EL (cell line): ENCODE measurements at regions not wholly inside any gene's neighbourhood (a gene's known extent, or its start where the extent isn't known, plus 50 kb on each side); places are given as distances from the start of the nearest gene placed in this dataset.

Source experiments
- DNase-seq: peaks from one replicate; pipeline ENCODE4 v3.0.0-alpha.2; 2016

DNA sequence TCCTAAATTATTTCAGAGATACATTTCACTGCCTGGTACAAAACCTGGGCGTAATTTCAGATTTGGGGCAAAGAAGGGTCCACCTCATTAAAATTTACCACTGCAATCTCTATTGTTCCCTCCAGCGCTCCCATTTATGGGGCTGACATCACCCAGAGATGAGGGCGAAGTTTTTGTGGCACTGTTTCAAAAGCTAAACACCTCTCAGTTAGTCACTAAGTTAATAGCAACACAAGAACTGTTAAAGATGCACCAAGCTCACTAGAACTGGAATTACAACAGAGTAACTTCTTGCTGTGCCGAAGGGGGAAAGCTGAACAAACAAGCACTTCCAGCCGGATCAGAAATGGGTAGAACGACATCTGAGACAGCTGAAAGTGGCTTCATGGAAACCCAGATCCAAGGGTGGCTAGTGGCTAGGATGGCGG is 179.4 kb downstream of the GATA3 start:
- DNase-seq: no peak

DNA sequence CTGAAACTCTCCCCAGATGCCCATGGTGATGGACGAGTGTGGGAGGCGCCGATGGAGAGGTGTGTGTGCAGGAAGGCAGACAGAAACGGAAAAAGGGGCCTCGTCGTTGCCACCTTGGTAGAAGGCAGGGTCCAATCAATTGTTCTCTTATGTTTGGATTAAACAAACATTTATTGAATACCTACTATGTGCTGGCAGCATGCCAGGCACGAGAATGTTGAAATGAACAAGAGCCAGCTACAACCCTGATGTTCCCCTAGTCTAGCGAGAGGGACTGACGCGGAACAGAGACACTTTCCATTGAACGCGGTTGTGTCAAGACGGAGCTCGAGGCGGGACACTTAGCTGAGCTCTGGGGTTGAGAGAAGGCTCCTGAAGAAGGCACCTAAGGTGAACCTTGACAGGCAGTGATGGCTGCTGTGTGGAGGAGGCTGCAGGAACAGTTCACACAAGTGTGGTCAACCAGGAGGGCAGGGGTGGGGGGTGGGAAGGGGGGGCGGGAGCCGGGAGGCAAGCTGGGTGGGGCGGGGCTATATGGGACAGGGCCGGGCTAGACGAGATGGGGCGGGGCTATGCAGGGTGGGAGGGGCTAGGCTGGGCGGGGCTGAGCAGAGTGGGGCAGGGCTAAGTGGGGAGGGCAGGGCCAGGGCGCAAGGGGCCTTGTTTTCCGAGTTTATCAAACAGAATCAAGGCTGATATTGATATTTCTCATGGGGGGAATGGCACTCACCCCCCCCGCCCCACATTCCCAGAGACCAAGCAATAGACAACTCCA is 181.0 kb downstream of the GATA3 start:
- DNase-seq: no peak

DNA sequence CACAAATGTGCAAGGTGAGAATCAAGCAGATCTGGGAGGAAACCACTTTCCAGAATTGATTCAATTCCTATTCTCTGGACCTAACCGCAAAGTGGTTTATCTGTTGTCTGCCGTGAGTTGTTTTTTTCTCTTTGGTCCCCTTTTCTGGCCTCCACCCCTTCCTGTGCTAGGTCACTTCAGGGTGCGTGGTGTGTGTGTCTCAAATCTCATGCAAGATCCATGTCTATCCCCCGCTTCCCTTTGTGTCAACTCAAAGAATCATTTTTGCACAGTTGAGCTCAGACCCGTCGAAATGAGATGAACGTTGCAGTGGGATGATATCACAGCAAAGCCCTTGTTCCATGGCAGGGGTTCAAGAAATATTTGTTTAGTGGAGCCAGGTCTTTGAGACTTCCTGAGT is 184.5 kb downstream of the GATA3 start:
- no peak for DNase-seq

DNA sequence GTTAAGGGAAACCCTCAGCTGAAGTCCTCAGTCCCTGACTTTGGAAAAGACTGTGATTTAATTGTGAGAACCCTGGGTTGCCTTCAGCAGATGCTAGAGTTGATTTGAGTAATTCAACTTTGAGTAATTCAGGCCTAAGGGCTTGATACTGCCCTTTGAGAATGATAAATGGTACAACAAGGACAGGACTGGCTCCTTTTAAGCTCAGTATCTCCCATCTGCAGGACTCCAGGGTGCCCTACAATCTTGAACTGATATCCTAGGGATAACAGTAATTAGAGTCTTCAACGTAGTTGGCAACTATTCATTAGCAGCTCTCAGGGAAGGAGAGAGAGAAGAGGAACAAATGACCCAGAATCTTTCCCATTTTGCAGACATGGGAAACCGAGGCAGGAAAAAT is 186.4 kb downstream of the GATA3 start:
- DNase-seq: no peak

DNA sequence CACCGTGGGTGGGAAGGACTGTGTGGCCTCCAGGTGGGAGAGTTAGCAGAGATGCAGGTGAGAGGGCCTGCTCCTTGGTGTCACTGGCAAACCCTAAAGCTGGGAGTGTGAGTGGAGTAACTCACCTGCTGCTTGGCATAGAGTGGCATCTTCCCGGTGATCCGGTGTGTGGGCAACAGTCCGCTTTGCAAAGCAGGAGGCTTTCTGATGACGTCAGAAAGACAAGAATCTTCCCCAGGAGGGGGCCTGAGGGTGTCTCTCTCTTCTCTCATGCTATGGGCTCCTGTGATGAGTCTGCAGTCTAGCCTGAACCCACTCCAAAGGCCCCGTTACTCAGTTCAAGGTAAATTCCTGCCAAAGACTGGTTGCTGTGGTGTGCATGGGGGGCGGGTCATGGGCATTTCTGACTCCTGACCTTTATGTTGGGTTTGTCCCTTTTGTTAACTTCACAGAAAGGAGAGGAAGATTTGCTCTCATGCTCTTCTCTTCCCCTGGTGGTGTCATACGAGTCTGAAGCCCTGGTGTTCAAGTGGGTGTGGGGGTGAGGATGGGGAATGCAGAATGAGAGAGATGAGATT is 187.9 kb downstream of the GATA3 start:
- no peak for DNase-seq

DNA sequence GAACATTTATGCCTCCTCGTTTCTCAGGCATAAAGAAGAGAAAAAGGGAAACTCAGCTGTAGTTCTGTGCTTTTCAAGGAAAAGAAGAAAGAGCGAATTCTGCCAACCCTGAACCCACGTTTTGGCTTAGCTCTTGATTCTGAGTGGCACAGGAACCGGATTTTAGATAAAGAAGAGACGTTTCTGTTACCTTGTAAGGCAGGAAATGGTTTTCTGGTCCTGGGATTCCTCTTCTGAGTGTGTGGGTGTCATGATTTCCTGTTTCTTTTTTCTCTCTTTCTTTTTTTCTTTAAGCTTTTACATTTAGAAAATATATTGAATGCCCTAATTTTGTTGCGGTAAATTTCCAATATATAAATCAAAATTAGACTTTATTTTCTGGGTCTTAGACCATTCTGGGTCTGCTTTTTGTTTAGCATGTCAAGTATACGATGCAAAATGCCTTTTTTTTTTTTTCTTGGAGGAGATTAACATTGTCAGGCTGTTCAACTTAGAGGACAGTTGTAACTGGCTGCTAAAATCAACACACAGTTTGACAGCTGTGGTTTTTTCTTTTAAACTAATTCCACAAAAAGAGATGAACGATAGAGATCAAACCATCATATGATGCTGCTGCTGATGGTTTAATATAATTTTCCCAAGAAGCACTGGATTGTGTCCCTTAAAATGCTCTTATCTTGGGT is 190.8 kb downstream of the GATA3 start:
- DNase-seq: no peak

DNA sequence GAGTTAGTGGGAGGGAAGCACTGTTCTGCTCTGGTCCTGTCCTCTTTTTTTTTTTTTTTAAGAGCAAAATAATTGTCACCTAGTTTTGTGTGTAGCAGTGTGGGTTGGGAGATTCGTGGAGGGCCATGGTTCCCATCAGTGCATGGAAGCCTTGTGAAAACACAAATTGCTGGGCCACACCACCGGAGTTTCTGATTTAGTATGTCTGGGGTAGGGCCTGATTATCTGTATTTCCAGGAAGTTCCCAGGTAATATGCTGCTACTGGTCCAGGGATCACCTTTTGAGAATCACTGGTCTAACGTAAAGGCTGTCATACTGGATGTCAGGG is 191.3 kb downstream of the GATA3 start:
- DNase-seq: no peak

DNA sequence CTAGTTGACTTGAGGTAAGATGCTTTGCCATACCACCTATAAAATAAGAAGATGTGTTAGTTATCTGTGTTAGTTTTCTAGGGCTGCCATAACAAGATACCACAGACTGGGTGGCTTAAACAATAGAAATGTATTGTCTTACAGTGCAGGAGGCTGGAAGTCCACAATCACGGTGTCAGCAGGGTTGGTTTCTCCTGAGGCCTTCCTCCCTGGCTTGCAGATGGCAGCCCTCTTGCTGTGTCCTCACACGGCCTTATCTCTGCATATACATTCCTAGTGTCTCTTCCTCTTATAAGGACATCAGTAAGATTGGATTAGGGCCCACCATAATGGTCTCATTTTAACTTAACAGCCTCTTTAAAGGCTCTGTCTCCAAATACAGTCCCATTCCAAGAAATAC is 192.1 kb downstream of the GATA3 start:
- no peak for DNase-seq

DNA sequence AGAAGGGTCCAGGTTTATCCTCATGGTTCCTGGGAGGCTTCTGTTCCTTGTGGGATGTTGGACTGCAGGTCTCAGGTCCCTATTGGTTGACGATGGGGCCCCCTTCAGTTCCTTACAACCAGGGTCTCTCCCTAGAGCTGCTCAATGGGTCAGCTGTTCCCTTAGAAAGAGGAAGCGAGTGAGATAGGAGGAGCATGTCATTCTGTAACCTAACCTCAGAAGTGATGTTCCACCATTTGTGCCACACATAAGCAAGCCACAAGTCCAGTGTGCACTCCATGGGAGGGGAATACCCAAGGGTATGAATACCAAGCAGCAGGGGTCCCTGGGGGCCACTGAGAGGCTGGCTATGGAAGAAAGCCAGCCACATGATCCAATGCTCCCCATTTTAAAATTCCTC is 192.7 kb downstream of the GATA3 start:
- no peak for DNase-seq

DNA sequence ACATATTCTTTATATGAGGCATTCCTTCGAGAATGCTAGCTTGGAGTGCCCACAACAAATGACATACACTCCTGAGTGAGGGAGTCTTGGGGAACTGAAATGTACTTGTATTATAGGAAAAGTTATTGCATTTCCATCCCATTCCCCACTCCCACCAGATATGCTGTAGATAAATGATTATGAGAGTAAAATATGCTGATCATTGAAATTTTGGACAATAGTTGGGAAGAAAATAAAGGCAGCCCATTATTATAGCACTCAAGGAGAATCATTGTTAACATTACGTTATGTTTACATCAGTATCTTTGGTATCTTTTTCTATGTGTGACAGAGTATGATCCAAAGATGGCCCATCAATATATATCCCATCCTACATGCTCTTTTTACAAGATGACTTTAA is 194.4 kb downstream of the GATA3 start:
- no peak for DNase-seq

DNA sequence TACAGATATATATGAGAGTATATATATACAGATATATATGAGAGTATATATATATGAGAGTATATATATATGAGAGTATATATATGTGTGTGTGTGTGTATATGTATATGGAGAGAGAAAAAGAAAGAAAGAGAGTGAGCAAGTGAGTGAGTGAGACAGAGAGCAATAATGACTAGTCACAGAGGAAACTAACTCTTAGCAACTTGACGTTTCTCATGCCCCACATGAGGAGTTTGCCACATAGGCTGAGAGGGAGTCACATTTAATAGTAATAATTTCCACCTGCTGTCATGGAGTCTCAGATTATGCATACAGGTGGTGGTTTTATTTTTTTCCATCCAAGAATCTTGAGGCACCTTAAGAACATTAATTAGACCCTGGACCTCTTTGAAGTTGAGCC is 199.9 kb downstream of the GATA3 start:
- no peak for DNase-seq

DNA sequence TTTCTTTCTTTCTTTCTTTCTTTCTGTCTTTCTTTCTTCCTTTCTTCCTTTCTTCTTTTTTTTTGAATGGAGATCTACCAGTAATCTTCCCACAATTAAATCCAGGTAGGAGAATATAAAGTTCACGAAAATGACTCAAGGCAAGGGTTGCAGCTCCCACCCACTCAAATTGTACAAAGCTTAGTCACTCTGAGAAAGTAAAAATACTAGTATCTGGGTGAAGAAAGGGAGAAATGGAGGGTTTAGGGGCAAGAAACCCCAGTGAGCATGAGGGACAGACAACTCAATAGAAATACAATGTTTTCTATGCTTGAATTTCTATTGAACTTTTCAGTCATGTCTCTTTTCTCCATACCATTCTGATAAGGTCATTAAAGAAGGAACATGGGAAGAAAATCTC is 200.8 kb downstream of the GATA3 start:
- DNase-seq: no peak

DNA sequence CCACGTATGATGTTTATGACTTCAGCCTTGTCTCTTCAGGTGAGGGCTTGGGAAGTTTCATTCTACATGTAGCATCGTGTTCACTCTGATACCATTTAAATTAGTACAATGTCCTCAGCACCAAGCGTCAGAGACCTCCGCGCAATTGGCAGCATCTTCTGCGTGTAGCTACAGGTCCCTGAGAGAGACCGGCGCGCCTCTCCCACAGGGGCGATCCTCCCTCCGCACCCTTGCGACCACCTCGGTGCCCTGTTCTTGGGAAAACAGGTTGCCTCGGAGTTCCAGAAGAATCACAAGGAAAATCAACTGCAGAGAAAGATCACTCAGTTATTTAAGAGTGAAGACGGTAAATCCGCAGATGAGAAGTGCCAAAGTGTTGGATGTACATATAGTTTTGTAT is 206.2 kb downstream of the GATA3 start:
- DNase-seq: no peak

DNA sequence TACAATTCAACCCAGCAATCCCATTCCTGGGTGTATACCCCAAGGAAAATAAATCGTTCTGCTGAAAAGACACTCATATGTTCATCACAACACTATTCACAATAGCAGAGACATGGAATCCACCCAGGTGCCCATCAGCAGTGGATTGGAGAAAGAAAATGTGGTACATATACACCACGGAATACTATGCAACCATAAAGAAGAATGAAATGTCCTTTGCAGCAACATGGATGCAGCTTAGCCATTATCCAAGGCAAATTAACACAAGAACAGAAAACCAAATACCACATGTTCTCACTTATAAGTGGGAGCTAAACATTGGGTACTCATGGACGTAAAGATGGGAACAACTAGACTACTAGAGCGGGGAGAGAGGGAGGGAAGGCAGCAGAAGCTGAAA is 207.8 kb downstream of the GATA3 start:
- DNase-seq: no peak

DNA sequence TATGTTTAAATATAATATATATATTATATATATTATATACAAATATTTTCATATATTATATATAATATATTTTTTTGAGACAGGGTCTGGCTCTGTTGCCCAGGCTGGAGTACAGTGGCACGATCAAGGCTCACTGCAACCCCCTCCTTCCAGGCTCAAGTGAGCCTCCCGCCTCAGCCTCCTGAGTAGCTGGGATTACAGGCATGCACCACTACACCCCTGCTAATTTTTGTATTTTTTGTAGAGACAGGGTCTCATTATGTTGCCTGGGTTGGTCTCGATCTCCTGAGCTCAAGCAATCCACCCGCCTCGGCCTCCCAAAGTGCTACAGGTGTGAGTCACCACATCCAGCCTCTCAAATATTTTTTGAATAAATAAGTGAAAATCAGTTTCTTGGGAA is 215.5 kb downstream of the GATA3 start:
- DNase-seq: no peak

DNA sequence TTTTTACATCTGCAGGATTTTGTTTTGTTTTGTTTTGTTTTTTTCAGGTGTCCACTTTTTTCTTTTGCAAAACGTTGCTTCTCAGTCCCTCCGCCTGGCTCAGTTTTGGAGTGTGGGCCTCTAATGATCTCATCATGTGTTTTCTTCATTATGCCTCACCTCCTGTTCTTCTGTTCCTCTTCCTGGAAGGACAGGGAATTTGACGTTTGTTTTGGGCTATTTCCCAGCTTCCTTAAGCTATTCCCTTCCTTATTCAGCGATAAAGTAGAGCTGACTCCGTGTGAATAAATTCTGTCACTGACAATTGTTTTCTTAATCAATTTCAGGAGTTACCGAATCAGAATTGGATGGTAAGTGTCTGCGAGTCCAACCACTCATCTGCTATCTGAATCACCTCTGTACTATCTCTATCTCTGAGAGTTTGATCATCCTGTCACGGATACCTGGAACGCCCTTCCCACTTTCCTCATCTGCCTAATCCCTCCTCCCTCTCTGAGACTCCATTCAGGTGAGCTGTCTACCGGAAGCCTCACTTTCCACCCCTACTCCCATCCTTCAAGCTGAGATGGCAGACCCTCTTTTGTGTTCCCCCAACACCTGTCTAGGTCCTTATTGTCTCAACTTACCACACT is 218.4 kb downstream of the GATA3 start:
- no peak for DNase-seq

DNA sequence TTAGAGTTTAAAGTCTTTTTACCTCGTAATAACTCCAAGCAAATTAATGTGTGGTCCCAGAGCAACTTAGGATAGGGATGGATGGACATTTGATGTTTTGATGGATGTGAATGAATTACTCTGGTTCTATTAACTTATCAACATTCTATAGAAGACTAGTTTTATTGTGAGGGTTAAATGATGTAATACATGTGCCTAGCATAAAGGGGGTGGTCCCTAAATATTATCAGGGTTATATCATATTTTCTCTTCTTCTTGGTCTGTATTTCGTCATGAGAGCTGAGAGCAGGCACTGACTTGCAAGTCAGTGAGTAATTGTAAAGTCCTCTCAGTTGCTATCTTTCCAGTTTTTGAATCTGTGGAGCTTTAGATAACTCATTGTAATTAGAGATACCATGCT is 219.3 kb downstream of the GATA3 start:
- DNase-seq: no peak

DNA sequence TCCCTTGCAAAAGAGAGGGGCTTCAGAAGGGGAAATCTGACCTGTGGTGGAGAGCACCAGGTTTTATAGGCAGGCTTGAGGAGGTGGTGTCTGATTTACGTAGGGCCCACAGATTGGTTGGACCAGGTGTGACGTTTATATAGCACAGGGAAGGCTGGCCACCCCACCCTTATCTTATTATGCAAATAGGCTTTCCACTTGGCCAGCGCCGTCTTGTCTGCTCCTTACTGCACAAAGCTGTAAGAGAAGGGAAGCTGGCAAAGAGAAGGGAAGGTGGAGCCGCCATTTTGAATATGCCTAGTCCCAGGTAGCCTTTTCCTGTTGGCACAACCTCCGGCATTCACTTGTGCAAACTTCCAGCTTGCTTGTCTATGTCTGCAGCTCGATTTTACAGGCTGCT is 221.4 kb downstream of the GATA3 start:
- DNase-seq: no peak

DNA sequence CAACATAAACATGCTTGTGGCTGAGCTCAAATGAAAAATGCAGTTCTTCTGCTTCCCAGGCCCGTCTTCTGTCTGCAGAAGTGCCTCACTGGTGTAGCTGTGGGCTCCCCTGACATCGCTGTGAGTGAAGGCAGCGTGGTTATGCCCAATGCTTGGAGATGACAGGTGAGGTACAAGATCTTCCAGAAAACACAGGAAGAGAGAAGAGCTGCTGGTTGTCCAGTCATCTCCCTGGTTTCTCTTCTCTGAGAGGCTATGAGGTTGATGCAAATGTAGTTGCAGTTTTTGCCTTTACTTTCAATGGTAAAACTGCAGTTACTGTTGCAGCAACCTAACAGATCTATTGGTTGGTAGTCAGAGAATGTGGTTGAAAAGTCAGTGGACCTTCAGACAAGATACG is 223.6 kb downstream of the GATA3 start:
- no peak for DNase-seq

DNA sequence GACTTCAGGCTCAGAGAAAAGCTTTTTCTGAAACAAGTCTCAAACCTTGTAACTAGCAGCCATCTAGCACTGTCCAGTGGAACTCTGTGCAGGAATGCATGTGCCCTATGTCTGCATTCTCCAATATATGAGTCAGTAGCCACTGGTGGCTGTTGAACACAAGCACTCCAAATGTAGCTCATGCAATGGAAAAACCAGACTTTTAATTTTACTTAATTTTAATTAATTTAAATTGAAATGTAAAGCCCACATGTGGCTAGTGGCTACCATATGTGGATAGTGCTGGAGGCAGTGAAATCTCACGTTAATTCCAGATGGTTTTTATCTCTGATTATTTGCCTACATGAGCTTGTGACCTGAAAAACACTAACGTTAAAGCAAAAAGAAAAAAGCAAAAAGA is 225.1 kb downstream of the GATA3 start:
- DNase-seq: peak; percentile 48

DNA sequence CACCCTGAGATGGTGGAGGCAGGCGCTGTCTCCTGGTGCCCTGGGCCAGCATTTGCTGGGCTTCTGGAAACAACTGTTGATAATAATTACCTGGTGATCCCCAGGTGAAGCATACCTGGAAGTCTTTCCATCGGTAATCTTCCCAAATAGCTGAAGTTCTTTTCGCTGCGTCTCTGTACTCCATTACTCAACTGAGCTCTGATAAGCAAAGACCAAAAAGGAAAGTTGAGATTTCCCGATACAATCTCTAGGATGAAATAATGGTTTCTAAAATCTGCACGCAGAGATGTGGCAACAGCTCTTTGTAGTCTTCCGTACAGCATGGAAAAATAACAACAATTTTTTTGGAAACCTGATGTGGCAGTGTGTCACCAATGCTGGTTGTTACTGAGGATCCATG is 226.5 kb downstream of the GATA3 start:
- no peak for DNase-seq

DNA sequence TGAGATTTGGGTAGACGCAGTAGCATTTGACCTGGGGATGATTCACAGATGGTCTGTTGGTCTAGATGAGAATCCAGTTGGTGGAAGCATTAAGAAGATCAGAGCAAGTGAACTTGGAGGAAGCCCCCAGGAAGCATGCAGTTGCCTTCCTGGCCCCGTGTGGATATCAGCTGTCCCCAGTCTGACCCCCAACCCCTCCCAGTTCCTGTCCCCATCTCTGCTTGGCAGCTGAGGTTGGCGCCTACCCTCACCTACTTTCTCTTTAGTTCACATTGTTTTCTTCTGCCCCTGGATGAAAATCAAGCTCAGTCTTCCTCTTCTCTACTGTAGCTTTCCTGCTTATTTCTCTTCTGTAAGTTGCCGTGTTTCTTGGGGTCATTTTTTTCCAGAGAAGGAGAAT is 227.9 kb downstream of the GATA3 start:
- DNase-seq: no peak

DNA sequence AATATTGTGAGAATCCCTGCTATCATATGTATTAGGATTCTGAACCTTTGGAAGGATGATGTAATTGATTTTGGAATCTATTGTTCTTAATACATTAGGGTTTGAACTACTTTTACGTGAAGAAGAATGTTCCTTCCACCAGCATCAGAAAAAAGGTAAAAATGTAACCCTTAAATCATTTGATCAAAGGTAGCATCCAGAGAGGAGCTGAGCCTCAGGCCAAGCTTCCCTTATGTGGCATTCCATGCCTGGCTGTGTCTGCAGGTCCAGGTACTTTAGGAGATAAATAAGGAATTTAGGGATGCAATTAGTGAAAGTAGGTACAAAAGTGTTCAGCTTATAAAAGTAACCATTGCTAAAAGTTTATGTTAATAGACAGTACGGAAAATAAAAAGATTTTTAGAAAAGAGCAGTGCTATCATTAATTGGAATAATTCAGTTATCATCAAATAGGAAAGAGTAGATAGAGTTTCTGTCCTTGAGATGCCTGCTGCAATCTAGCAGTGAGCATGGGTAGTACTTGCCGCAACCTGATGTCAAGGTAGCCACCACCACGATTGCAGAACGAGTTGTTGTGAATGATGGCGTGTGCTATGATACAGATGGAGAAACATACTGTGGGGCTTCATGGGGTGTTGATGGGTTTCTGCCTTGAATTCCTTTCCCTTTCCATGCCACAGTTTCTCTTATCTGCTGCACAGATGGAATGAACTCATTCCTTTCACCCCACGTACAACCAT is 228.8 kb downstream of the GATA3 start:
- no peak for DNase-seq
